HG02678 (cell line): ENCODE measurements at regions not wholly inside any gene's neighbourhood (a gene's known extent, or its start where the extent isn't known, plus 50 kb on each side); places are given as distances from the start of the nearest gene placed in this dataset.

Experiments
- ATAC-seq: cut with Tn5 transposase; IDR thresholded peaks from one replicate; pipeline ENCODE4 v1.9.1; 2021; ENCODE audit warnings: mild to moderate bottlenecking, moderate library complexity; ENCODE audit not compliant: unreplicated experiment

- no peak for ATAC-seq
These were observed 1271.9 kb downstream of the ZPLD1 start for GRCh38 chr3:103706671-103707070.

GRCh38 chr3:103711670-103712069, 1276.9 kb downstream of the ZPLD1 start:
- ATAC-seq, result no peak

GRCh38 chr3:103712320-103713008, 1277.6 kb downstream of the ZPLD1 start:
- ATAC-seq, result no peak

DNA sequence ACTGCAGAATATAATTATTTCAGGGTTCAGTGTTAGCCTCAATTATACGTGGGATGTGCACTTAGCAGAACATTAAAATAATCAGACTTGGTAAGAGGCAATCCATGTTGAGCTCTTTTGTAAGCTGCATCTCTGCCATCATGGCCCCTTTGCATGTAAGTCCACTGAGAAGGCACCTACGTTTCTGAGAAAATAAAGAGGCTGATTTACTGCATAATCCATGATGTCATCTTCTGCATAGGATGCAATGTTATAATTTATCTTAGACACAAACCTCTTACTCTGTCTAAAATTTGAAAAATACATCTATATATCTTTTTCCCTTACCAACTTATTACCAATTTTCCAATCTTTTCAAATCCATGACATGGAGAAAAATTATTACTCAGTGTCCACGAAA, 1294.7 kb downstream of the ZPLD1 start:
- ATAC-seq, result no peak

- no peak for ATAC-seq
These were observed 1295.9 kb downstream of the ZPLD1 start for GRCh38 chr3:103730744-103731143.

GRCh38 chr3:103752986-103753385, 1318.2 kb downstream of the ZPLD1 start:
- ATAC-seq, result no peak

DNA sequence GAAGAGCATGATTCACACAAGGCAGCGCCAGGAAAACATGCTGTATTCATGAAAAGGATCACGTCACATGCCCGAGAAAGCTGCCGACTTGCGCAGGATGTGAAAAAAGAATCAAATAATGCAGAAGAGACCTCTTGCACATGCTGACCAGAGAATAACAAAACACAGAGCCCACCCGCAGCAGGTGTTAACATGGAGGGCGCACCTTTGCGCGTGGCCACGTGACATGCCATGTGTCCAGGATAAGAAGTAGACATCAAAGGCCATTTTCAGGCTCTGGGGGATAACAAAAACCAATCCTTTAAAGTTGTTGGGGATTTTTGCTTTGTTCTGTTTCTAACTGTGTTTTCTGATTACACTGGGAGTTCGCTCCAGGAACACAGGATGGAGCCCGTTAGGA, 1332.8 kb downstream of the ZPLD1 start:
- no peak for ATAC-seq

DNA sequence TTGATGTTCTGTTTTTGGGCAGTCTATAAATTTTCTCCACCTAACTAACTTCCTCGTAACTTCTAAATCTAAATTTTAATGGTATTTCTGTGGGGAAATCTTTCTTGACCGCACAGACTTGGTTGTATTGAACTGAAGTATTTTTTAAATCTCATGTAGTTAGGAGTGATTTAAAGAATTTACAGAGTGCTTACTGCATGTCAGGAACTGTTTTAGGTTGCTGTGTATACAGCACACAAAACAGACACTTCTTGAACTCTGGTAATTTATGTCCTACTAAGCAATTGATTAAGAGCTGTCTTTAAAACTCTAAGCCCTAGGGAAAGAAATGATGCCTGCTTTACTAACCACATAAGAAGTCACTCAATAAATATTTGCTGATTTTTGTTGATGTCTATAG, 1350.2 kb downstream of the ZPLD1 start:
- ATAC-seq, result no peak

DNA sequence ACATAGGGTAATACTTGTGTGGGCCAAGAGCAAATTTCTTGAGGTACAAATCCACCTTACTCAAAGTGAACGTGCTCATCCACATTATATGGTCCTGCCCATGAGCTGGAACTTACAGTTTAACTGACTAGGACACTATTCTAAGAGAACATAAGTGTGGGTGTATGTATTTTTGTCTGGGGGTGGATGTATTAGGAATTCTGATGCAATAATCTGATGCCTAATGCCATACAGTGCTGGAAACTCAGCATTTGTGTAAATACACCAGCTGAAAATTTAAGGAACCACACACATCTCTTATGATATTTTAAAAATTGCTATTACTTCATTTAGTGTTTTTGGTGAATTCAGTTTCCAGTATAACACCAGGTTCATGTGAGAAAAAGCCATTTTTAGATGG, 1350.7 kb downstream of the ZPLD1 start:
- no peak for ATAC-seq

- no peak for ATAC-seq
These were observed 1351.5 kb downstream of the ZPLD1 start for GRCh38 chr3:103786296-103786695.

DNA sequence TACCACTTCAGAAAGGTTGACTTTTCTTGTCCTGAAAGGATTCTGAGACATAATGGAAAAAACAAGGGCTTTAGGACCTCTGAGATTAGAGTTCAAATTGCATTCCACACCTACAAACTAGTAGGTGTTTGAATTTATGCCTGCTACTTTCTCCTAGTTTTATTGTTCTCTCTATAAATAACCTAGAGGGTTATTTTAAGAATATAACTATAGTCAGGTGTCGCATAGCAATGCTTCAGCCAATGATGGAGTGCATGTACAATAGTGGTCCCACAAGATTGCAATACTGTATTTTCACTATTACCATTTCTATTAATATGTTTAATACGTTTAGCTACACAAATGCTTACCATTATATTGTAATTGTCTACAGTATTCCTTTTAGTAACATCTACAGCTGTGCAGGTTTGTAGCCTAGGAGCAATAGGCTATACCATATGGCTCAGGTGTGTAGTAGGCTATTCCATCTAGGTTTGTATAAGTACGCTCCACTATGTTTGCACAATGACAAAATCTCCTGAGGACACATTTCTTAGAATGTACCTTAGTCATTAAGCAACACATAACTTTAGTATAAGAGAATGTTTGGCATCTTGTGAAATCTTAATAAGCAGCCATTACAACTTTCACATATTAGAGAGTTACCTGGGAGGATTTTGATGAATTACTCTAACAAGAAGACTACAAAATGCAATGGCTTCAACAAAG, 1352.5 kb downstream of the ZPLD1 start:
- no peak for ATAC-seq

- no peak for ATAC-seq
These were observed 1353.1 kb downstream of the ZPLD1 start for GRCh38 chr3:103787879-103788278.

DNA sequence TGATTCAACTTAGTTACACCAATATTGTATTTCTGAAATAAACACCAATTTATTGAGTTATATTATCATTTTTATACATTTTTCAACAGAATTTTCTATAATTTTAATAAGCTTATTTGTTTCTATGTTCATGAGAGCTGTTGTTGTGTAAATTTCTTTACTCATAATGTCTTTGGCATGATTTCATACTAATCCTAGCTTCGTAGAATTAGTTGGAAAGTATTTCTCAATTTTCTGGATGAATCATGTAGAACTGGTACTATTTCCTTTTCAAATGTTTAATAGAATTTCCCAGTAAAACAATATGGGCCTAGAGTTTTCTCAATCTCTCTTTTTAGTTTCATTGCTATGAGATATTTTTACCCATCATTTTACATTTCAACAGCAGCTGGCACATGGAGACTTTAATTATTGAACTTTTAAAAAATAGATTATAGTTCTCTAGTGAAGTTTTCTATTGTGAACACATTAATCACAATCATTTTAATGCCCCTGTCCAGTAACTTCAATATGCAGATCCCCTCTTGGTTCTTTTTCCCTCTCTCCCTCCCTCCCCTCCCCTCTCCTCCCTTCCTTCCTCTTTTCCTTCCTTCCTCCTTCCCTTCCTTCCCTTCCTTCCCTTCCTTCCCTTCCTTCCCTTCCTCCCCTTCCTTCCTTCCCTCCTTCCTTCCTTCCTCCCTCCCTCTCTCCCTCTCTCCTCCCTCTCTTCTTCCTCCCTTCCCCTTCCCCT, 1357.1 kb downstream of the ZPLD1 start:
- no peak for ATAC-seq

DNA sequence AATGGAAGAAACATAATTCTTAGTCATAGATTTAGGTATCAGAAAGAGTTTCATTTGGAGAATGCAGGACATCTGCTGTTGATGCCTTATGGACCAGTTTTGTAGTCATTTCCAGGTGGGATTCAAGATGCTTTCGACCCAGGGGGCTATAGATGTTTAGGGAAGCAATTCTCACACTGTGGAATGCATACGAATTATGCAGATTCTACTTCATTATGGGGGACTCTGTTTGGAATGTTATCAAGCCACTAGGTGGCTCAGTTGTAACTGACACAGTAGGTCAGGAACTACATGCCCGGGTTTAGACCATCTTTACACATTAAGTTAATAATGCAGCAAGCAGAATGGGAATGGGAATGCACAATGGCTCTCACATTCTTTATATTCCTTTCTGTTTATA, 1359.8 kb downstream of the ZPLD1 start:
- no peak for ATAC-seq

- no peak for ATAC-seq
These were observed 1361.3 kb downstream of the ZPLD1 start for GRCh38 chr3:103796068-103796467.

DNA sequence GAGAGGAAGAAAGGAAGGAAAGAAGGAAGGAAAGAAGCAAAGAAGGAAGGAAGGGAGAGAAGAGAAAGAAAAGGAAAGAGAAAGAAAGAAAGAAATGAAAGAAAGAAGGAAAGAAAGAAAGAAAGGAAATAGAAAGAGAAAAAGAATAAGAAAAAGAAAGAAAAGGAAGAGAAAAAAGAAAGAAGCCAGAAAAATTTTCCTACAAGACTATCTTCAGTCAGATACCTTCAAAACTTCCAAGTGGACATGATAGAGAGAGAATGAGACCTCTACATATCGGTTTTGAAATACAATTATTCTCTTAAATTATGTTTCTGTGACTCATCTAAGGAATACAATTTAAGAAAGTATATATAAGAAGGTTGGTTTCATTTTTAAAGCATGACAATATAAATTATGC, 1369.0 kb downstream of the ZPLD1 start:
- ATAC-seq, result no peak

GRCh38 chr3:103810167-103810566, 1375.4 kb downstream of the ZPLD1 start:
- no peak for ATAC-seq

DNA sequence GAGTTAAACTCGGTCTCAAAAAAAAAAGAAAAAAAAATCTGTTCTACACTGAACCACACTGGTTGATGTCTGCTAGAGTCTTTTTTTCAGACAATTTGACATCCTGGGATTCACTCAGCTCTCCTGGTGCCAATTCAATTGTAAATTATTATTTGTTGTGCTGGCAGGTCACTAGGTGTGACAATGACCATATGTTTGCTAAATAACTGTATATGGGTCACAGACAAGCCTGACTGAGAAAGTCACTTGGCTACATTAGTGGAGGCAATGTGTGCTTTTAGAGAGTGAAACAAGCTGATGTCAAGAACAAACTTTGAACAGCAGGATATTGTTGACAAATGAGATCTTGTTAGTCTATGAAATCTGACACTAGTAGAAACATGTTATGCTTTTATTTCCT, 1379.1 kb downstream of the ZPLD1 start:
- no peak for ATAC-seq

GRCh38 chr3:103818398-103818797, 1383.6 kb downstream of the ZPLD1 start:
- no peak for ATAC-seq

GRCh38 chr3:103818800-103819199, 1384.0 kb downstream of the ZPLD1 start:
- no peak for ATAC-seq

GRCh38 chr3:103825586-103825985, 1390.8 kb downstream of the ZPLD1 start:
- no peak for ATAC-seq

- no peak for ATAC-seq
These were observed 1395.0 kb downstream of the ZPLD1 start for GRCh38 chr3:103829723-103830326.
